AG10803 (cell line): ENCODE measurements at regions not wholly inside any gene's neighbourhood (a gene's known extent, or its start where the extent isn't known, plus 50 kb on each side); places are given as distances from the start of the nearest gene placed in this dataset.

Source experiments
- DNase-seq: peaks from one replicate; pipeline ENCODE4 v3.0.0; 2010; ENCODE audit warnings: low read depth
- H3K4me3 ChIP-seq: 2 replicates; pipeline ENCODE4 v1.5.1; 2011; ENCODE audit warnings: mild to moderate bottlenecking, low read length, control low read depth
- TF ChIP-seq, protein P1 (sequence below): conservative IDR thresholded peaks from 2 replicates; pipeline ENCODE4 v1.5.1; 2011; ENCODE audit warnings: mild to moderate bottlenecking, low read length, control low read depth, inconsistent platforms

- TF ChIP-seq, protein P1, sequence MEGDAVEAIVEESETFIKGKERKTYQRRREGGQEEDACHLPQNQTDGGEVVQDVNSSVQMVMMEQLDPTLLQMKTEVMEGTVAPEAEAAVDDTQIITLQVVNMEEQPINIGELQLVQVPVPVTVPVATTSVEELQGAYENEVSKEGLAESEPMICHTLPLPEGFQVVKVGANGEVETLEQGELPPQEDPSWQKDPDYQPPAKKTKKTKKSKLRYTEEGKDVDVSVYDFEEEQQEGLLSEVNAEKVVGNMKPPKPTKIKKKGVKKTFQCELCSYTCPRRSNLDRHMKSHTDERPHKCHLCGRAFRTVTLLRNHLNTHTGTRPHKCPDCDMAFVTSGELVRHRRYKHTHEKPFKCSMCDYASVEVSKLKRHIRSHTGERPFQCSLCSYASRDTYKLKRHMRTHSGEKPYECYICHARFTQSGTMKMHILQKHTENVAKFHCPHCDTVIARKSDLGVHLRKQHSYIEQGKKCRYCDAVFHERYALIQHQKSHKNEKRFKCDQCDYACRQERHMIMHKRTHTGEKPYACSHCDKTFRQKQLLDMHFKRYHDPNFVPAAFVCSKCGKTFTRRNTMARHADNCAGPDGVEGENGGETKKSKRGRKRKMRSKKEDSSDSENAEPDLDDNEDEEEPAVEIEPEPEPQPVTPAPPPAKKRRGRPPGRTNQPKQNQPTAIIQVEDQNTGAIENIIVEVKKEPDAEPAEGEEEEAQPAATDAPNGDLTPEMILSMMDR: no peak
- H3K4me3 ChIP-seq: no peak overlapping the region
- DNase-seq: no peak
Measured at GRCh38 chr16:79707876-79708275, 107.3 kb upstream of the MAF start.

DNA sequence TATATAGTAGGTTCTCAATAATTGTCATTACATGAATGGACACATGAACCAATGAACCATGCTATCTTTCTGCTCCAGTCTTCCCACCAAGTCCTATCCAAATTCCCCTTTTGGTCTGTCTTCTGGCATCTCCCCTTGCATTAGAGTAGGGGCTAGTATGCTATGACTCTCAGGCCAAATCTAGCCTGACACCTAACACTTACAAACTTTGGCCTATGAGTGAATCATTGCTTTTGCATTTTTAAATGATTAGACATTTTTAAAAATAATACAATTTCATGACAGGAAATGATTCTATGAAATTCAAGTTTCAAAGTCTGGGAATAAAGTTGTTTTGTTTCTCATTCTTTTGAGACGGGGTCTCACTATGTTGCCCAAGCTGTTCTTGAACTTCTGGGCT, 102.5 kb upstream of the MAF start:
- TF ChIP-seq, protein P1: no peak
- no peak for DNase-seq
- H3K4me3 ChIP-seq: no peak overlapping the region

DNA sequence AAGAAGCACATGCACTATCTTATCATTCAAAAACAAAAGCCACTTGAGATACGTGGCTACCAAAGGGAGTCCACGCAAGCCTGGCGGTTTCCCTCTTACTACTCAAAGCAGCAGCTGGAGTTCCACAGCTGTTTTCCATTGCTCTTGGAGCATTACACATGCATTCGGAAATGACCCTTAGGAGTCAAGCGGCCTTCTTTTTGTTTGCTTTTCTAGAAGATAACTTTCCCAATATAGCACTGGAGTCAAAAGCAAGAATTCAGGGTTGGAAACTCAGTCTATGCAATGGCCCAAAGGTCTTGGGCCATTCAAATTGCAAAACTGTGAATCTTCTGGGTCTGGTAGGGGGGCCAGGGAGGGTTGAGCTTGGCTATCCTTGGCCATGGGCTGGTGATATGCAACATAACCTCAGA, 97.8 kb upstream of the MAF start:
- no peak overlapping the region for H3K4me3 ChIP-seq
- no peak for DNase-seq
- TF ChIP-seq, protein P1: no peak

GRCh38 chr16:79697562-79698112, 97.1 kb upstream of the MAF start:
- DNase-seq: no peak
- TF ChIP-seq, protein P1: no peak
- no peak overlapping the region for H3K4me3 ChIP-seq

DNA sequence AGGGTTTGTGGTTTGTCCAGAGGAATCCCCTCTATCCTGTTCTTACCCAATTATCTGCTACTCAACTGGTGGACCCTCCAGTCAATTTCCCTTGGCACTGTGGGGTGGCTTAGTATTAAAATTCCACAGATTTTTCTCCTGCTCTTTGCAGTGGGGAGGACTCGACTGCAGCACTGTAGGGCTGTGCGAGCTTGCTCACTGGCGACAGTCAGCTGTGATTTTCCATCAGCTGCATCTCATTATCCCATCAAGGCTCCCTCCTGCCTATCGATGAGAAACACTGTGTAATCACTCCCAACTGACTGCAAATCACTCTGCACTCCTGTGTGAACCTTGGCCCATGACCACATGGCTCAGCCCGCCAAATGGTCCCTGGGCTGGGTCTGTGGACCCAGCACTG, 90.5 kb upstream of the MAF start:
- TF ChIP-seq, protein P1: no peak
- no peak for DNase-seq
- H3K4me3 ChIP-seq: no peak overlapping the region

- TF ChIP-seq, protein P1: no peak
- H3K4me3 ChIP-seq: no peak overlapping the region
- no peak for DNase-seq
Measured at GRCh38 chr16:79690159-79690558, 89.6 kb upstream of the MAF start.

DNA sequence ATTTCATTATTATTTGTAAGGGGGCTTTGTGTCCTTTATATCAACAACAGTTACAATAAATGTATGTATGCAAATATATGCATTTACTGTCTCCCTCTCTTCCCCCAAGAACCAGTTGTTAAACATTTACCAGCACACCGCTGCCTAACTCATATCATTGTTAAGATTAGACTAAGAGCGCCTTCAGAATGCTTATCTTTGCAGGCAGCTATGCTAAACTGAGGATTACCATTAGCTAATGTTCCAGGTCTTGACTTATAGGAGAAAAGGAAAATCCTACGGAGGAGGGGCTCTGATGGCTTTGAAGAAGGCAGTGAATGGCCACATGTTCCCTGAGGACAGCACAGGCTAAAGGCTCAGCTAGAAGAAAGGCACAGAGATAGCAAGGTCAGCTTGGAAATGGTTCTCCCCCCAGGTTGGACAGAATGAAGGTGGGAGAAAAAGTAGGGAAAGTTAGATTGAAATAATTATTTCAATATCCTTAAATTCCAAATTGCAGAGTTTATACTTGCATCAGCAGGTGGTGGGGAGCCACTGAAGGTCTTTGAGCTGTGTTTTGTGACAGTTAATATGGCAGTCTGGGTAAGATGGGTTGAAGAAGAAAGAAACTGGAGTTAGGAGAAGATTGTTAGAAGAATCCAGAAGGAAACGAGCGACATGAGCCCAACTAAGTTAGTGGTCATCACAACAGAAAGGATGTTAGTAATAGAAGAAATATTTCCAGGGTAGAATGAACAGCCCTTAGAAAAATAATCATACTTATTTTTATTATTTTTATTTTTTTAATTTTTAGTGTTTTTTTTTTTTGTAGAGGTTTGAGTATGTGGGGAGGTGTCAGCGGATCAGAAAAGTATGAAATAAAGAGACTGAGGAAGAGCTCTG, 87.0 kb upstream of the MAF start:
- TF ChIP-seq, protein P1: no peak
- no peak overlapping the region for H3K4me3 ChIP-seq
- no peak for DNase-seq
